MG63 (cell line): ENCODE measurements at regions not wholly inside any gene's neighbourhood (a gene's known extent, or its start where the extent isn't known, plus 50 kb on each side); places are given as distances from the start of the nearest gene placed in this dataset.

ENCODE experiments used
- DNase-seq: peaks from one replicate; pipeline ENCODE4 v3.0.0-alpha.2; 2020
- H3K27me3 ChIP-seq: fragments of 250-450 bp; sonication (Bioruptor Pico); 2 replicates; pipeline ENCODE4 v1.5.1; 2020; ENCODE audit warnings: mild to moderate bottlenecking, moderate library complexity
- H3K36me3 ChIP-seq: fragments of 250-450 bp; sonication (Bioruptor Pico); 2 replicates; pipeline ENCODE4 v1.5.1; 2020; ENCODE audit warnings: mild to moderate bottlenecking, moderate library complexity
- H3K4me3 ChIP-seq: fragments of 250-450 bp; sonication (Bioruptor Pico); 2 replicates; pipeline ENCODE4 v1.5.1; 2020; ENCODE audit warnings: mild to moderate bottlenecking, moderate library complexity
- H3K9me3 ChIP-seq: fragments of 250-450 bp; sonication (Bioruptor Pico); 2 replicates; pipeline ENCODE4 v1.5.1; 2020; ENCODE audit warnings: mild to moderate bottlenecking, moderate library complexity

DNA sequence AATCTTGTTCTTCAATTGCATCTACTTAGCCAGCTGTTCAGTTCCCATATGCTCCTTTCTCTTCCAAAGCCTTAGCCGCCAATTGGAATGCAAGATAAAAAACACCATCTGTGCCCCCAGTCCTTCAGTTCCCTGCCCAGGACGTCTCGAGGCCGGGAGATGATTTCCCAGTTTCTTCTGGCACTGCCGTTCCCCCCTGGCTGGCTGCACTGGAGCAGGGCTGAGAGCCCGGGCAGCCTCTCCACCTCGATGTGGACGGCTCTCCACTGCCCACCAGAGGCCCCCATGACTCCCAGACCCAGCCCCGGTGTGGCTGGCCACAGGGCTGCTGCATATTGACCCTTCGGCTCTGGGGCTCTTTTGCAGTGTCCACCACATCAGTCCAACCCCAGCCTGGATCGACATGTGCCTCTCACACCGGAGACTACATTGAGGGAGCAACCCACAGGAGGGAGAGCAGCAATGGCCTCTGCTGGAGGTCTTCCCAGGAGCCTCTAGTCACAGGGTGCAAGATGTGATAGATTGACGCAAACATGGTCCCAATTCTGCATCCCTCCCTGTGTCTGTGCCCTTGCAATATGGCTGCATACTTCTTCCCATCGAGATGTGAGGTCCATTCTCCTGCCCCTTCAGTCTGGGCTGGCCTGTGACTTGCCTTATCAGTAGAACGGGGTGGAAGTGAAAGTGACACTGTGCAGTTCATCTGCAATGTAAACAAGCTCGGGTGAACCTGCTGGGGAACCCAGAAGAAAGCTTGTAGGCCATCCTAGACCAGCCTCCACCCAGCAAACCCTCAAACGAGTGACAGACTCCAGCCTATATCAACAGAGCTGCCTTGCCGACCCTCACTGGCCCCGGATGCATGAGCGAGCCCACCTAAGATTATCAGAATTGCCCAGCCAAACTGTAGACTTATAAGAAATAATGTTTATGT lies 52.3 kb upstream of the PRR20G start:
- no peak for DNase-seq
- Histone ChIP-seq H3K27me3 (no peaks in the 10 kb centered on the region), H3K4me3 (no peak overlapping the region), H3K36me3 (no peaks in the 10 kb centered on the region), H3K9me3 (no peaks in the 10 kb centered on the region)

DNA sequence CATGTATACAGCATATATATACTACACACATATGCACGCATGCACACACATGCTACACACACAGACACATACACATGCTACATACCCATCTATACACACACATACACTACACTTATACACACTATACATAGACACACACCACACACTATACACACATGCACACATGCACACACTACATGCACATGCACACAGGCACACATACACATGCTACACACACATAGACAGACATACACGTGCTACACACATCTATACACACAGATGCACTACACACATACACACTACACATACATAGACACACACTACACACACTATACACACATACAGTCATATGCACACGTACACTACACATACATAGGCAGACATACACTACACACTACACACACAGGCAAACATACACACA lies 51.2 kb upstream of the PRR20G start:
- H3K9me3 ChIP-seq, result peaks cover 7% of the 10 kb centered on the region
- no peak overlapping the region for H3K4me3 ChIP-seq
- H3K27me3 ChIP-seq, result no peaks in the 10 kb centered on the region
- DNase-seq, result no peak
- no peaks in the 10 kb centered on the region for H3K36me3 ChIP-seq

DNA sequence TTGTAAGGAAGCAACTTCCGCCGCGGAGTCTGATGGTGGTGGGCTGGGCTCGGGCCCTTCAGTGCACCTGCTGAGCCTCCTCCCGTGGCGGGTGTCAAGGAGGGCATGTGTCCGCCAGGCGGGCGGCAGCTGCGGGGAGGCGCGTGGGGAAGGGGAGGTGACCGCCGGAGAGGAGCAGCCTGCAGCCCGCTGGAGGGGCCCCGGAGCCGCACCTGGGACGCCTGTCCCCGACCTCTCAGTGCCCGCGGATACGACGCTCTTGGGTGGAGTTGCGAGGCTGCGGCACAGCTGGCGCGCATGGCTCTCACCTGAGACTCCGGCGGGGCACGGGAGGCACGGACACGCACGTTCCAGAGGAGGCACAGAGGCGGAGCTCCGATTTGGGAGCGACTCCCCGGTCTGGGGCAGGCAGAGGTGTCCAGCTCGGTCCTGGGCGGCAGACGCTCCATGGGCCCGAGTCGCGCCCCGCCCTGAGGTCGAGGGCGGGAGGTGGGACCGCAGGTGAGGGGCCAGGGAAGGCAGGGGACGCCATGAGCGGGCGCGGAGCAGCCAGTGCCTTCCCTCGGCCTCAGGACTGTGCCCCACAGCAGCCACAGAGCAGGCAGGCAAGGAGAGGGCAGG lies 50.2 kb upstream of the PRR20G start:
- Histone ChIP-seq H3K36me3 (no peaks in the 10 kb centered on the region), H3K9me3 (peaks cover 10% of the 10 kb centered on the region)
- no peak for DNase-seq

More for the DNA sequence above, 50.2 kb upstream of the PRR20G start:
- Histone ChIP-seq H3K4me3 (no peak overlapping the region), H3K27me3 (no peaks in the 10 kb centered on the region)
